ENCODE measurements at regions not wholly inside any gene's neighbourhood (a gene's known extent, or its start where the extent isn't known, plus 50 kb on each side); places are given as distances from the start of the nearest gene placed in this dataset.

DNA sequence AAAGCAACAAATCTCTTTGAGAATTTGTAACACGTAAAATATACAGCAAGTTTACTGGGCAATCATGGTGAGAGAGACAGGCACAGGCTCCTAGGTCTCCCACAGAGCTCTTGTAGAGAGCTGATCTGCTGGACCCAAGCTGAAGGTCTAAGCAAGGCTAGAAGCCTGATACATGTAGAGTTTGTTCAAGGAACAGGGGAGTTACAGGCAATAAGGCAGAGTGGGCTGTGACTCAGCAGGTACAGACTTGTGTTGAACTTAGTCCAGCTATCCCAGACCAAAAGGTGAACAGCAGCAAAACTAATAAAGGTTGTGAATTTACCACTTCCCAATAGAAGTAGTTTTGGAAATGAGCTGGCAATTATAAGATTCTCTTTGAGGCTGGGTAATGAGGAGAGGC lies 273.6 kb downstream of the GRIN2B start (continued):
- TF ChIP-seq ELF1 (IDR thresholded peaks at IDR 0.05; ENCODE audit: borderline replicate concordance, low read depth): no peak

DNA sequence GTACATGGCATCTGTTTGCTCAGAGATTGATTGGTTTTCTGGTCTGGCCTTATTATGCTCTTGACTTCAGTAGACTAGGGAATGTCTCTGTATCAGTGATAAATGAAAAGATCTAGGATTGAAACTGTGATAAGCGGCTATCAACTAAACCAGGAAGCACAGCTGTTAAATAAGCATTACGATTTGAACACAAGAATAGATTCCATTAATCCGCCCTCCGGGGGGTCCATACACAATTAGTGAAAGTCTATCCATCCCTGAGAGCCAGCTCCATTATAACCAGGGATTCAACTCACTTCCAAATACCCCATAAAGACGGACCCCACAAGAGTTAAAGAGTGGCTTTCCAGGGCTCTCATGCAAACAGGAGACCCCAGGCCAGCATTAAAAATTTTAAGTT lies 279.0 kb downstream of the GRIN2B start:
- POLR2A ChIA-PET: no interaction called here

More for the DNA sequence above, 279.0 kb downstream of the GRIN2B start:
- Histone ChIP-seq H3K27me3 (ENCODE audit: insufficient read depth, low read length) (no peaks in the 10 kb centered on the region), H3K4me2 (ENCODE audit: low read length) (no peak overlapping the region), H2AFZ (ENCODE audit: low read depth, low read length, poor library complexity, severe bottlenecking) (no peak overlapping the region), H3K27ac (ENCODE audit: low read depth, low read length) (no peak overlapping the region), H3K79me2 (ENCODE audit: insufficient read depth, low read length) (no peaks in the 10 kb centered on the region), H3K4me1 (ENCODE audit: control insufficient read depth in 1 of 2, insufficient read depth in 2 of 2, low read length in 2 of 2) (peaks cover 3 to 4% of the 10 kb centered on the region in 2 experiments; a peak in 2 of 4 replicates), H4K20me1 (ENCODE audit: insufficient read depth) (no peaks in the 10 kb centered on the region), H3K9ac (ENCODE audit: low read length) (no peak overlapping the region), H3K9me2 (ENCODE audit: insufficient read depth) (no peaks in the 10 kb centered on the region), H3K4me3 (replicated peaks in 1 of 2; ENCODE audit: low read depth in 1 of 2, low read length in 2 of 2) (no peak overlapping the region), H3K36me3 (ENCODE audit: control insufficient read depth in 1 of 2, insufficient read depth in 2 of 2, low read length in 2 of 2) (no peaks in the 10 kb centered on the region), H3K9me3 (ENCODE audit: control insufficient read depth in 1 of 2, insufficient read depth in 1 of 2, low read depth in 1 of 2, low read length in 2 of 2) (no peaks in the 10 kb centered on the region)
- ChIA-PET RAD21 (ENCODE audit: low non-redundant PET in 1 of 2, low total read pairs in 2 of 2, uncharacterized antibody in 2 of 2, unreplicated experiment in 2 of 2) (no interaction called here), CTCF (interaction anchor here (0.9 kb wide), 1 partner anchor 280 kb away, joined by 3 read pairs; no protein-coding TSS in a partner anchor)
- TF ChIP-seq, protein P1, sequence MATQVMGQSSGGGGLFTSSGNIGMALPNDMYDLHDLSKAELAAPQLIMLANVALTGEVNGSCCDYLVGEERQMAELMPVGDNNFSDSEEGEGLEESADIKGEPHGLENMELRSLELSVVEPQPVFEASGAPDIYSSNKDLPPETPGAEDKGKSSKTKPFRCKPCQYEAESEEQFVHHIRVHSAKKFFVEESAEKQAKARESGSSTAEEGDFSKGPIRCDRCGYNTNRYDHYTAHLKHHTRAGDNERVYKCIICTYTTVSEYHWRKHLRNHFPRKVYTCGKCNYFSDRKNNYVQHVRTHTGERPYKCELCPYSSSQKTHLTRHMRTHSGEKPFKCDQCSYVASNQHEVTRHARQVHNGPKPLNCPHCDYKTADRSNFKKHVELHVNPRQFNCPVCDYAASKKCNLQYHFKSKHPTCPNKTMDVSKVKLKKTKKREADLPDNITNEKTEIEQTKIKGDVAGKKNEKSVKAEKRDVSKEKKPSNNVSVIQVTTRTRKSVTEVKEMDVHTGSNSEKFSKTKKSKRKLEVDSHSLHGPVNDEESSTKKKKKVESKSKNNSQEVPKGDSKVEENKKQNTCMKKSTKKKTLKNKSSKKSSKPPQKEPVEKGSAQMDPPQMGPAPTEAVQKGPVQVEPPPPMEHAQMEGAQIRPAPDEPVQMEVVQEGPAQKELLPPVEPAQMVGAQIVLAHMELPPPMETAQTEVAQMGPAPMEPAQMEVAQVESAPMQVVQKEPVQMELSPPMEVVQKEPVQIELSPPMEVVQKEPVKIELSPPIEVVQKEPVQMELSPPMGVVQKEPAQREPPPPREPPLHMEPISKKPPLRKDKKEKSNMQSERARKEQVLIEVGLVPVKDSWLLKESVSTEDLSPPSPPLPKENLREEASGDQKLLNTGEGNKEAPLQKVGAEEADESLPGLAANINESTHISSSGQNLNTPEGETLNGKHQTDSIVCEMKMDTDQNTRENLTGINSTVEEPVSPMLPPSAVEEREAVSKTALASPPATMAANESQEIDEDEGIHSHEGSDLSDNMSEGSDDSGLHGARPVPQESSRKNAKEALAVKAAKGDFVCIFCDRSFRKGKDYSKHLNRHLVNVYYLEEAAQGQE (IDR thresholded peaks at IDR 0.05; ENCODE audit: low read depth): no peak
- TF ChIP-seq RAD21 (IDR thresholded peaks at IDR 0.05; ENCODE audit: low read depth) (no peak), SP1 (IDR thresholded peaks at IDR 0.05; ENCODE audit: low read depth) (no peak), JUND (IDR thresholded peaks at IDR 0.05) (no peak), EZH2phosphoT487 (IDR thresholded peaks at IDR 0.05; ENCODE audit: borderline replicate concordance) (no peak), TCF7L2 (IDR thresholded peaks at IDR 0.05; ENCODE audit: borderline replicate concordance, extremely low read depth, insufficient read depth, insufficient read length) (no peak), EGR1 (IDR thresholded peaks at IDR 0.05; ENCODE audit: low read depth) (no peak)
- TF ChIP-seq, protein P2, sequence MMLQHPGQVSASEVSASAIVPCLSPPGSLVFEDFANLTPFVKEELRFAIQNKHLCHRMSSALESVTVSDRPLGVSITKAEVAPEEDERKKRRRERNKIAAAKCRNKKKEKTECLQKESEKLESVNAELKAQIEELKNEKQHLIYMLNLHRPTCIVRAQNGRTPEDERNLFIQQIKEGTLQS (IDR thresholded peaks at IDR 0.05): no peak
- TF ChIP-seq, protein P3, sequence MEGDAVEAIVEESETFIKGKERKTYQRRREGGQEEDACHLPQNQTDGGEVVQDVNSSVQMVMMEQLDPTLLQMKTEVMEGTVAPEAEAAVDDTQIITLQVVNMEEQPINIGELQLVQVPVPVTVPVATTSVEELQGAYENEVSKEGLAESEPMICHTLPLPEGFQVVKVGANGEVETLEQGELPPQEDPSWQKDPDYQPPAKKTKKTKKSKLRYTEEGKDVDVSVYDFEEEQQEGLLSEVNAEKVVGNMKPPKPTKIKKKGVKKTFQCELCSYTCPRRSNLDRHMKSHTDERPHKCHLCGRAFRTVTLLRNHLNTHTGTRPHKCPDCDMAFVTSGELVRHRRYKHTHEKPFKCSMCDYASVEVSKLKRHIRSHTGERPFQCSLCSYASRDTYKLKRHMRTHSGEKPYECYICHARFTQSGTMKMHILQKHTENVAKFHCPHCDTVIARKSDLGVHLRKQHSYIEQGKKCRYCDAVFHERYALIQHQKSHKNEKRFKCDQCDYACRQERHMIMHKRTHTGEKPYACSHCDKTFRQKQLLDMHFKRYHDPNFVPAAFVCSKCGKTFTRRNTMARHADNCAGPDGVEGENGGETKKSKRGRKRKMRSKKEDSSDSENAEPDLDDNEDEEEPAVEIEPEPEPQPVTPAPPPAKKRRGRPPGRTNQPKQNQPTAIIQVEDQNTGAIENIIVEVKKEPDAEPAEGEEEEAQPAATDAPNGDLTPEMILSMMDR (IDR thresholded peaks at IDR 0.05 in 2 of 3, conservative IDR thresholded peaks at IDR 0.05 in 1 of 3; ENCODE audit: borderline replicate concordance in 1 of 3, insufficient read depth in 1 of 3, low read depth in 2 of 3, low read length in 2 of 3): no peak
- TF ChIP-seq, protein P4, sequence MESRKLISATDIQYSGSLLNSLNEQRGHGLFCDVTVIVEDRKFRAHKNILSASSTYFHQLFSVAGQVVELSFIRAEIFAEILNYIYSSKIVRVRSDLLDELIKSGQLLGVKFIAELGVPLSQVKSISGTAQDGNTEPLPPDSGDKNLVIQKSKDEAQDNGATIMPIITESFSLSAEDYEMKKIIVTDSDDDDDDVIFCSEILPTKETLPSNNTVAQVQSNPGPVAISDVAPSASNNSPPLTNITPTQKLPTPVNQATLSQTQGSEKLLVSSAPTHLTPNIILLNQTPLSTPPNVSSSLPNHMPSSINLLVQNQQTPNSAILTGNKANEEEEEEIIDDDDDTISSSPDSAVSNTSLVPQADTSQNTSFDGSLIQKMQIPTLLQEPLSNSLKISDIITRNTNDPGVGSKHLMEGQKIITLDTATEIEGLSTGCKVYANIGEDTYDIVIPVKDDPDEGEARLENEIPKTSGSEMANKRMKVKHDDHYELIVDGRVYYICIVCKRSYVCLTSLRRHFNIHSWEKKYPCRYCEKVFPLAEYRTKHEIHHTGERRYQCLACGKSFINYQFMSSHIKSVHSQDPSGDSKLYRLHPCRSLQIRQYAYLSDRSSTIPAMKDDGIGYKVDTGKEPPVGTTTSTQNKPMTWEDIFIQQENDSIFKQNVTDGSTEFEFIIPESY (IDR thresholded peaks at IDR 0.05; ENCODE audit: extremely low read depth, insufficient replicate concordance, low read length): no peak
- intact Hi-C loops (cut with micrococcal nuclease): no loop called here
- BruUV-seq (replicated peaks): no TSS peak
- no peak for DNase-seq (ENCODE audit: low read depth, low spot score)
- ATAC-seq: no peak

Data from HCT116 (cell line).